DMS53 treated with DMSO at 0.1 percent for 48 hours (cell line): ENCODE measurements at regions not wholly inside any gene's neighbourhood (a gene's known extent, or its start where the extent isn't known, plus 50 kb on each side); places are given as distances from the start of the nearest gene placed in this dataset.
"Not testable (repeated sequence)": the region's sequence is repeated elsewhere in the genome, so short reads cannot be mapped to it uniquely, and the experiment has no call there.

Experiments used
- DNase-seq: peaks from one replicate; lab custom pipeline; 2025; ENCODE audit not compliant: unreplicated experiment; lab: John Stamatoyannopoulos, UW

- DNase-seq, result no peak
Measured at GRCh38 chr4:167811958-167812357, 280.4 kb upstream of the ANXA10 start.

GRCh38 chr4:167826281-167826680 lies 266.1 kb upstream of the ANXA10 start:
- no peak for DNase-seq

GRCh38 chr4:167831855-167832254 lies 260.5 kb upstream of the ANXA10 start:
- DNase-seq, result no peak

GRCh38 chr4:167838686-167839085 lies 253.7 kb upstream of the ANXA10 start:
- DNase-seq, result no peak

GRCh38 chr4:167842487-167842886 lies 249.8 kb upstream of the ANXA10 start:
- DNase-seq, result no peak

- DNase-seq, result no peak
Measured at GRCh38 chr4:167854881-167855280, 237.5 kb upstream of the ANXA10 start.

- not testable (repeated sequence) for DNase-seq
Measured at GRCh38 chr4:167858127-167858526, 234.2 kb upstream of the ANXA10 start.

GRCh38 chr4:167867191-167867590 lies 225.1 kb upstream of the ANXA10 start:
- no peak for DNase-seq

GRCh38 chr4:167868163-167868562 lies 224.2 kb upstream of the ANXA10 start:
- no peak for DNase-seq

GRCh38 chr4:167873496-167873895 lies 218.8 kb upstream of the ANXA10 start:
- no peak for DNase-seq

- DNase-seq, result not testable (repeated sequence)
Measured at GRCh38 chr4:167876091-167876490, 216.2 kb upstream of the ANXA10 start.

GRCh38 chr4:167877826-167878225 lies 214.5 kb upstream of the ANXA10 start:
- not testable (repeated sequence) for DNase-seq

GRCh38 chr4:167883266-167883665 lies 209.1 kb upstream of the ANXA10 start:
- DNase-seq, result no peak

GRCh38 chr4:167885071-167885470 lies 207.3 kb upstream of the ANXA10 start:
- no peak for DNase-seq

GRCh38 chr4:167885872-167886271 lies 206.5 kb upstream of the ANXA10 start:
- no peak for DNase-seq

- DNase-seq, result no peak
Measured at GRCh38 chr4:167887726-167888125, 204.6 kb upstream of the ANXA10 start.

GRCh38 chr4:167890226-167890625 lies 202.1 kb upstream of the ANXA10 start:
- DNase-seq, result no peak

- no peak for DNase-seq
Measured at GRCh38 chr4:167893531-167893930, 198.8 kb upstream of the ANXA10 start.

- DNase-seq, result not testable (repeated sequence)
Measured at GRCh38 chr4:167896260-167896659, 196.1 kb upstream of the ANXA10 start.

- DNase-seq, result no peak
Measured at GRCh38 chr4:167897116-167897515, 195.2 kb upstream of the ANXA10 start.

- peak; percentile 3 for DNase-seq
Measured at GRCh38 chr4:167903291-167903721, 189.0 kb upstream of the ANXA10 start.

- DNase-seq, result no peak
Measured at GRCh38 chr4:167906851-167907250, 185.5 kb upstream of the ANXA10 start.

- DNase-seq, result no peak
Measured at GRCh38 chr4:167908816-167909215, 183.5 kb upstream of the ANXA10 start.

GRCh38 chr4:167912535-167912934 lies 179.8 kb upstream of the ANXA10 start:
- DNase-seq, result not testable (repeated sequence)
